PC-9 (cell line): ENCODE measurements at regions not wholly inside any gene's neighbourhood (a gene's known extent, or its start where the extent isn't known, plus 50 kb on each side); places are given as distances from the start of the nearest gene placed in this dataset.

ENCODE experiments used
- BruUV-seq: library from RNA; stranded (reverse); fragments of 400-500 nt; replicated peaks from 2 replicates; lab custom pipeline; 2021; lab: Mats Ljungman, UMichigan
- CTCF ChIA-PET: fragments of 300-600 bp; sonication (Branson Sonifier 250); formaldehyde crosslinking; loops from one replicate; lab custom pipeline; 2022; ENCODE audit warnings: antibody characterized with exemption; lab: Charles Lee
- POLR2A ChIA-PET: fragments of 300-600 bp; sonication (Branson Sonifier 250); formaldehyde crosslinking; loops from one replicate; lab custom pipeline; 2022; ENCODE audit warnings: antibody characterized with exemption; ENCODE audit not compliant: unreplicated experiment; lab: Charles Lee
- DNase-seq, 2 experiments: peaks; one replicate each; pipeline versions ENCODE4 v3.0.0 to v3.0.0-alpha.2; 2015 to 2022; ENCODE audit warnings: mixed read lengths in 1 of 2
- H2AFZ ChIP-seq: fragments of 200-600 bp; sonication (generic); 2 replicates; pipeline ENCODE4 v1.8.1; 2017; ENCODE audit warnings: antibody characterized with exemption
- H3F3A ChIP-seq: fragments of 200-600 bp; sonication (generic); 2 replicates; pipeline ENCODE4 v1.8.1; 2017; ENCODE audit warnings: antibody characterized with exemption, mild to moderate bottlenecking, low read depth; ENCODE audit not compliant: insufficient read depth
- H3K27ac ChIP-seq: fragments of 200-600 bp; sonication (generic); 2 replicates; pipeline ENCODE4 v1.6.1; 2016; ENCODE audit warnings: mixed run types
- H3K27me3 ChIP-seq: fragments of 200-600 bp; sonication (generic); 2 replicates; pipeline ENCODE4 v1.6.1; 2016; ENCODE audit warnings: low read depth, mixed run types; ENCODE audit not compliant: insufficient read depth
- H3K36me3 ChIP-seq: fragments of 200-600 bp; sonication (generic); 2 replicates; pipeline ENCODE4 v1.6.1; 2016; ENCODE audit warnings: low read depth, mixed run types
- H3K4me1 ChIP-seq: fragments of 200-600 bp; sonication (generic); replicated peaks from 2 replicates; pipeline ENCODE4 v1.6.1; 2016; ENCODE audit warnings: mixed run types; ENCODE audit not compliant: insufficient read depth
- H3K4me2 ChIP-seq: fragments of 200-600 bp; sonication (generic); 2 replicates; pipeline ENCODE4 v1.6.1; 2017; ENCODE audit warnings: mixed run types
- H3K4me3 ChIP-seq: fragments of 200-600 bp; sonication (generic); 2 replicates; pipeline ENCODE4 v1.6.1; 2016; ENCODE audit warnings: mixed run types
- H3K79me2 ChIP-seq: fragments of 200-600 bp; sonication (generic); 2 replicates; pipeline ENCODE4 v1.6.1; 2017; ENCODE audit warnings: low read depth, mixed run types
- H3K9me2 ChIP-seq: fragments of 200-600 bp; sonication (generic); 2 replicates; pipeline ENCODE4 v1.8.1; 2017; ENCODE audit warnings: mild to moderate bottlenecking; ENCODE audit not compliant: insufficient read depth
- H3K9me3 ChIP-seq: fragments of 200-600 bp; sonication (generic); 2 replicates; pipeline ENCODE4 v1.8.1; 2016; ENCODE audit warnings: low read depth; ENCODE audit not compliant: insufficient read depth
- H4K20me1 ChIP-seq: fragments of 200-600 bp; sonication (generic); 2 replicates; pipeline ENCODE4 v1.8.1; 2017; ENCODE audit not compliant: insufficient read depth
- EZH2 ChIP-seq: fragments of 200-600 bp; sonication (generic); IDR thresholded peaks from 2 replicates; pipeline ENCODE4 v1.8.0; 2017; ENCODE audit warnings: antibody characterized with exemption, low read depth
- intact Hi-C: fragments of 100-400 bp; cut with micrococcal nuclease; formaldehyde crosslinking; loops from one replicate; pipeline ENCODE4 v1.10.0; 2022; ENCODE audit not compliant: unreplicated experiment
- TF ChIP-seq, protein P1 (sequence below): fragments of 200-600 bp; sonication (generic); conservative IDR thresholded peaks from 2 replicates; pipeline ENCODE4 v1.6.1; 2017; ENCODE audit warnings: mixed run types, antibody characterized with exemption, mild to moderate bottlenecking, moderate library complexity

DNA sequence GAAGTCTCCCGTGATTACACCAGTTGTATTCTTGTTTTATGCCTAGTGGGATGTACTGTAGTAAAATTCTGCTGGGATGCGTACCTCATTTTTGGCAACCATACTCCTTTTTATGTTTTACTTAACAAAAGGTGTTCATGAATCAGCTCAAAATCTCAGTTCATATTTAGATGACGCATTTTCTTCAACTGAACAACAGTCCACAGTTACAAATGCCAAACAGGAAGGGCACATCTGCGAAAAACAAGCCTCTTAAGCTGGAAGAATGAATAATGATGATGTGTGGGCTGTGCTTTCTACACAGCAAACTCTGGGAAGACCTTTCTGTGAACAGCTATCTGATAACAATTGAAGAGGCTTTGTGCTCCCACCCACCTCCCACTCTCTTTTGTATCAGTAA lies 68.4 kb upstream of the NRBF2 start:
- Histone ChIP-seq H3K36me3 (no peaks in the 10 kb centered on the region), H3K9me3 (no peaks in the 10 kb centered on the region), H3K9me2 (no peaks in the 10 kb centered on the region; the same call in 1 of the 2 replicates), H3K27ac (no peak overlapping the region), H3K79me2 (no peaks in the 10 kb centered on the region), H3K4me2 (no peak overlapping the region), H2AFZ (no peak overlapping the region), H3K4me1 (0 out of 2 replicates have a peak, but pooled peaks cover 6% of the 10 kb centered on the region), H3F3A (no peaks in the 10 kb centered on the region), H4K20me1 (no peaks in the 10 kb centered on the region), H3K27me3 (no peaks in the 10 kb centered on the region), H3K4me3 (no peak overlapping the region)
- intact Hi-C loops: no loop called here
- no peak for DNase-seq
- TF ChIP-seq EZH2: no peak
- TF ChIP-seq, protein P1, sequence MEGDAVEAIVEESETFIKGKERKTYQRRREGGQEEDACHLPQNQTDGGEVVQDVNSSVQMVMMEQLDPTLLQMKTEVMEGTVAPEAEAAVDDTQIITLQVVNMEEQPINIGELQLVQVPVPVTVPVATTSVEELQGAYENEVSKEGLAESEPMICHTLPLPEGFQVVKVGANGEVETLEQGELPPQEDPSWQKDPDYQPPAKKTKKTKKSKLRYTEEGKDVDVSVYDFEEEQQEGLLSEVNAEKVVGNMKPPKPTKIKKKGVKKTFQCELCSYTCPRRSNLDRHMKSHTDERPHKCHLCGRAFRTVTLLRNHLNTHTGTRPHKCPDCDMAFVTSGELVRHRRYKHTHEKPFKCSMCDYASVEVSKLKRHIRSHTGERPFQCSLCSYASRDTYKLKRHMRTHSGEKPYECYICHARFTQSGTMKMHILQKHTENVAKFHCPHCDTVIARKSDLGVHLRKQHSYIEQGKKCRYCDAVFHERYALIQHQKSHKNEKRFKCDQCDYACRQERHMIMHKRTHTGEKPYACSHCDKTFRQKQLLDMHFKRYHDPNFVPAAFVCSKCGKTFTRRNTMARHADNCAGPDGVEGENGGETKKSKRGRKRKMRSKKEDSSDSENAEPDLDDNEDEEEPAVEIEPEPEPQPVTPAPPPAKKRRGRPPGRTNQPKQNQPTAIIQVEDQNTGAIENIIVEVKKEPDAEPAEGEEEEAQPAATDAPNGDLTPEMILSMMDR: no peak
- CTCF ChIA-PET: no interaction called here
- POLR2A ChIA-PET: no interaction called here
- BruUV-seq: no TSS peak

DNA sequence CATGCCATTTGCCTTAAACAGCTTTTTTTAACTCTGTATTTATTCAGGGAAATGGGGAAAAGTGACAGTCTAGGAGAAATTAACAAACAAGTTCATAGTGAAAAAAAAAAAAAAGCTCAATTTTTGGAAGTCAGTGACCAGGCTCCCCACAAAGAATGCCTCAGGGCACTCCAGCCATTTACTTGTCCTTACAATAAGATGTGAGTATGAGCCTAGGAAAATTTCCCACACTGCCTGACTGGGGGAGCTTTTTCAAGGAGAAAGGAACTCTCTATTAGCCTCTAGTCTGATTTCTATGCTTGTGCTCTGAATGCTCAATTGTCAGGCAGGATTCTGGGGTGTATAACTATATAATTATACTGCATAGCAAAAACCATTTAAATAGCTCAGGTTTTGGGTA lies 74.9 kb upstream of the NRBF2 start:
- POLR2A ChIA-PET: no interaction called here
- Histone ChIP-seq H3K27me3 (no peaks in the 10 kb centered on the region), H3K9me2 (no peaks in the 10 kb centered on the region), H3K36me3 (no peaks in the 10 kb centered on the region), H4K20me1 (no peaks in the 10 kb centered on the region), H3K4me3 (no peak overlapping the region), H3K9me3 (no peaks in the 10 kb centered on the region), H3K4me1 (0 out of 2 replicates have a peak, but pooled peaks cover under 1% of the 10 kb centered on the region), H2AFZ (no peak overlapping the region), H3K27ac (no peak overlapping the region), H3K4me2 (no peak overlapping the region), H3K79me2 (no peaks in the 10 kb centered on the region), H3F3A (no peaks in the 10 kb centered on the region)
- BruUV-seq: no TSS peak
- no peak for TF ChIP-seq EZH2
- TF ChIP-seq, protein P1: no peak
- intact Hi-C loops: no loop called here
- CTCF ChIA-PET: no interaction called here
- no peak for DNase-seq

DNA sequence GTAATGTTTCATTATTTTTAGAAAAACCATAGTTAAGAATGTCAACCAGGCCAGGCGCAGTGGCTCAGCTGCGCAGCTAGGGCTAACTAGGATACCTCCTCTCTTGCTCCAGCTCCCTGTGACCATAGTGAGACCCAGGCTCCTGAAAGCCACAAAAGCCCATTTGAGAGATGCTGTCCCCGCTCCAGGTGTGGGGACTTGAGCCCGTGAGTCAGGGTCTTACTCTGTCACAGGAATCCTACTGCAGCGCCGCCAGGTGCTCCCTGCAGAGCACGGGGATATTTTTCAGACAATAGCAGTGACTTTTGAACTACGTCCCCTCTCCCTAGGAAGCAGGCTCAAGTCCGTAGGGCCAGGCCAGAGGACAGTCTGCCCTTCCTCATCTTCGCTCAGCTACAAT lies 75.6 kb upstream of the NRBF2 start:
- Histone ChIP-seq H3K9me2 (no peaks in the 10 kb centered on the region), H4K20me1 (no peaks in the 10 kb centered on the region), H3K27ac (no peak overlapping the region), H3K27me3 (no peaks in the 10 kb centered on the region), H3K79me2 (no peaks in the 10 kb centered on the region), H3F3A (no peaks in the 10 kb centered on the region), H3K4me1 (no peaks in the 10 kb centered on the region), H3K9me3 (no peaks in the 10 kb centered on the region), H3K4me3 (no peak overlapping the region), H3K4me2 (no peak overlapping the region), H3K36me3 (no peaks in the 10 kb centered on the region), H2AFZ (no peak overlapping the region)
- no peak for TF ChIP-seq EZH2
- TF ChIP-seq, protein P1: no peak
- no TSS peak for BruUV-seq
- intact Hi-C loops: no loop called here
- no peak for DNase-seq
- ChIA-PET POLR2A (no interaction called here), CTCF (no interaction called here)
